Calu3 (cell line): ENCODE measurements at regions not wholly inside any gene's neighbourhood (a gene's known extent, or its start where the extent isn't known, plus 50 kb on each side); places are given as distances from the start of the nearest gene placed in this dataset. TPM values are rescaled to one million over a fixed set of nuclear protein-coding genes. Genes with fewer than 3 reads are reported as not detected.

Source experiments
- BruUV-seq: library from RNA; stranded (reverse); fragments of 400-500 nt; replicated peaks from 2 replicates; lab custom pipeline; 2021; lab: Mats Ljungman, UMichigan
- CTCF ChIA-PET: fragments of 300-600 bp; sonication (Branson Sonifier 250); formaldehyde crosslinking; loops from one replicate; lab custom pipeline; 2022; ENCODE audit warnings: antibody characterized with exemption; lab: Charles Lee
- DNase-seq: peaks from one replicate; pipeline ENCODE4 v3.0.0; 2022
- H3K27ac Mint-ChIP-seq: one replicate; pipeline ENCODE4 v1.8.0; 2022; ENCODE audit warnings: mixed read lengths; ENCODE audit not compliant: unreplicated experiment
- H3K27me3 Mint-ChIP-seq: one replicate; pipeline ENCODE4 v1.8.0; 2022; ENCODE audit warnings: mixed read lengths; ENCODE audit not compliant: unreplicated experiment
- H3K36me3 Mint-ChIP-seq: one replicate; pipeline ENCODE4 v1.8.0; 2022; ENCODE audit warnings: mild to moderate bottlenecking, moderate library complexity, mixed read lengths; ENCODE audit not compliant: insufficient read depth, unreplicated experiment
- H3K4me1 Mint-ChIP-seq: one replicate; pipeline ENCODE4 v1.8.0; 2022; ENCODE audit warnings: mild to moderate bottlenecking, low read depth, mixed read lengths; ENCODE audit not compliant: unreplicated experiment
- H3K4me3 Mint-ChIP-seq: one replicate; pipeline ENCODE4 v1.8.0; 2022; ENCODE audit warnings: mild to moderate bottlenecking, low read depth, moderate library complexity, mixed read lengths; ENCODE audit not compliant: unreplicated experiment
- H3K9me3 Mint-ChIP-seq: one replicate; pipeline ENCODE4 v1.8.0; 2022; ENCODE audit warnings: low read depth, mixed read lengths; ENCODE audit not compliant: unreplicated experiment
- CTCF ChIP-seq: fragments of 200-600 bp; IDR thresholded peaks from one replicate; pipeline ENCODE4 v1.8.0; 2022; ENCODE audit warnings: antibody characterized with exemption; ENCODE audit not compliant: unreplicated experiment
- intact Hi-C: fragments of 100-400 bp; cut with micrococcal nuclease; formaldehyde crosslinking; loops from one replicate; pipeline ENCODE4 v1.10.0; 2022; ENCODE audit not compliant: unreplicated experiment
- microRNA-seq: library from miRNA; unstranded; fragments of <30 nt; microRNA quantifications from one replicate; pipeline ENCODE4 v1.2.0, GENCODE V29; 2022

GRCh38 chr20:25749649-25750048, 53.0 kb upstream of the ZNF337 start:
- H3K4me1 Mint-ChIP-seq = no peaks in the 10 kb centered on the region
- H3K9me3 Mint-ChIP-seq = no peaks in the 10 kb centered on the region
- H3K27ac Mint-ChIP-seq = no peak overlapping the region
- CTCF ChIA-PET = no interaction called here
- BruUV-seq = no TSS peak
- no peak overlapping the region for H3K4me3 Mint-ChIP-seq
- intact Hi-C loops = no loop called here
- no peak for DNase-seq
- no peaks in the 10 kb centered on the region for H3K36me3 Mint-ChIP-seq
- no peaks in the 10 kb centered on the region for H3K27me3 Mint-ChIP-seq
- no peak for TF ChIP-seq CTCF

Small RNA genes lying in the stretch of these regions (microRNA-seq; reads per million reads assigned to microRNA genes)
- not detected for gene MIR663A
